Neuronal stem cell (in vitro differentiated cells): ENCODE measurements at regions not wholly inside any gene's neighbourhood (a gene's known extent, or its start where the extent isn't known, plus 50 kb on each side); places are given as distances from the start of the nearest gene placed in this dataset.
"Not testable (repeated sequence)": the region's sequence is repeated elsewhere in the genome, so short reads cannot be mapped to it uniquely, and the experiment has no call there.

Experiments
- DNase-seq: peaks from one replicate; pipeline ENCODE4 v3.0.0-alpha.2; 2013; ENCODE audit warnings: low spot score
- H2AFZ ChIP-seq: one replicate; pipeline ENCODE4 v1.6.1; 2013; ENCODE audit warnings: mild to moderate bottlenecking, low read length, inconsistent platforms
- H2AK5ac ChIP-seq: 2 replicates; pipeline ENCODE4 v1.6.1; 2013; ENCODE audit warnings: low read depth, mild to moderate bottlenecking, inconsistent platforms, low read length, moderate library complexity, mixed read lengths
- H2BK120ac ChIP-seq: 2 replicates; pipeline ENCODE4 v1.6.1; 2013; ENCODE audit warnings: low read depth, mild to moderate bottlenecking, inconsistent platforms, low read length, moderate library complexity, mixed read lengths
- H2BK12ac ChIP-seq: one replicate; pipeline ENCODE4 v1.6.1; 2013; ENCODE audit warnings: low read length, inconsistent platforms
- H2BK15ac ChIP-seq: 2 replicates; pipeline ENCODE4 v1.6.1; 2013; ENCODE audit warnings: mild to moderate bottlenecking, low read length, inconsistent platforms, mixed read lengths
- H2BK5ac ChIP-seq: one replicate; pipeline ENCODE4 v1.6.1; 2013; ENCODE audit warnings: inconsistent platforms, mild to moderate bottlenecking, low read length, moderate library complexity
- H3K14ac ChIP-seq: one replicate; pipeline ENCODE4 v1.6.1; 2013; ENCODE audit warnings: low read length, inconsistent platforms
- H3K18ac ChIP-seq: 2 replicates; pipeline ENCODE4 v1.6.1; 2013; ENCODE audit warnings: low read length, inconsistent platforms
- H3K23ac ChIP-seq: 2 replicates; pipeline ENCODE4 v1.6.1; 2013; ENCODE audit warnings: low read depth, mild to moderate bottlenecking, mixed read lengths, low read length, inconsistent platforms; ENCODE audit not compliant: poor library complexity
- H3K27ac ChIP-seq: replicated peaks from 3 replicates; pipeline ENCODE4 v1.5.1; 2013; ENCODE audit warnings: low read length, inconsistent platforms
- H3K27me3 ChIP-seq, 3 experiments: 2 replicates each; pipeline ENCODE4 v1.6.1; 2013; ENCODE audit warnings: low read length in 3 of 3, mild to moderate bottlenecking in 2 of 3, inconsistent platforms in 1 of 3, low read depth in 1 of 3, mixed read lengths in 1 of 3, moderate library complexity in 1 of 3; ENCODE audit not compliant: control insufficient read depth in 3 of 3, insufficient read depth in 3 of 3
- H3K36me3 ChIP-seq, 2 donors: replicated peaks in 1 of 2; 2 replicates each; pipeline ENCODE4 v1.6.1; 2013; ENCODE audit warnings: low read length in 2 of 2; ENCODE audit not compliant: control insufficient read depth in 2 of 2, insufficient read depth in 2 of 2
- H3K4ac ChIP-seq: 2 replicates; pipeline ENCODE4 v1.6.1; 2013; ENCODE audit warnings: inconsistent platforms, mild to moderate bottlenecking, low read length, moderate library complexity
- H3K4me1 ChIP-seq, 2 donors: 1 replicate in 1 of 2; 2 replicates in 1 of 2; pipeline ENCODE4 v1.6.1; 2013; ENCODE audit warnings: low read length in 2 of 2, low read depth in 1 of 2; ENCODE audit not compliant: control insufficient read depth in 2 of 2, insufficient read depth in 1 of 2
- H3K4me2 ChIP-seq: one replicate; pipeline ENCODE4 v1.6.1; 2013; ENCODE audit warnings: mild to moderate bottlenecking, low read length, inconsistent platforms; ENCODE audit not compliant: insufficient read depth, poor library complexity, severe bottlenecking
- H3K4me3 ChIP-seq, 2 donors: 2 replicates each; pipeline ENCODE4 v1.5.1; 2013; ENCODE audit warnings: low read length in 2 of 2, mild to moderate bottlenecking in 2 of 2, inconsistent platforms in 1 of 2, moderate library complexity in 1 of 2
- H3K79me1 ChIP-seq: one replicate; pipeline ENCODE4 v1.6.1; 2013; ENCODE audit warnings: low read depth, mild to moderate bottlenecking, inconsistent platforms, low read length, moderate library complexity
- H3K9ac ChIP-seq: one replicate; pipeline ENCODE4 v1.6.1; 2013; ENCODE audit warnings: mild to moderate bottlenecking, low read depth, low read length, inconsistent platforms; ENCODE audit not compliant: poor library complexity
- H3K9me3 ChIP-seq, 2 donors: replicated peaks in 1 of 2; 2 replicates each; pipeline versions ENCODE3 to v1.6.1; 2013; ENCODE audit warnings: low read length in 2 of 2, mild to moderate bottlenecking in 2 of 2, inconsistent platforms in 1 of 2, low read depth in 1 of 2, mixed read lengths in 1 of 2, moderate library complexity in 1 of 2; ENCODE audit not compliant: control insufficient read depth in 2 of 2, insufficient read depth in 1 of 2
- H4K8ac ChIP-seq: one replicate; pipeline ENCODE4 v1.6.1; 2013; ENCODE audit warnings: low read depth, mild to moderate bottlenecking, inconsistent platforms, low read length, moderate library complexity
- H4K91ac ChIP-seq: one replicate; pipeline ENCODE4 v1.6.1; 2013; ENCODE audit warnings: low read length, low read depth, mild to moderate bottlenecking, inconsistent platforms; ENCODE audit not compliant: poor library complexity
- WGBS, 2 donors: extraction: QIAGEN DNeasy Blood & Tissue Kit; methylation state at CpG; one replicate each; pipeline ENCODE4 v1.1.7; 2013; ENCODE audit warnings: missing lambda C conversion rate in 2 of 2, mixed read lengths in 1 of 2; ENCODE audit not compliant: insufficient read length in 2 of 2, insufficient replicate concordance in 1 of 2; ENCODE audit errors: extremely low coverage in 2 of 2; 5-methylcytosine and 5-hydroxymethylcytosine counted together

GRCh38 chr10:47675577-47675976 is 87.8 kb downstream of the SYT15B start:
- not testable (repeated sequence) for H3K9ac ChIP-seq, H3K4me2 ChIP-seq, H2BK12ac ChIP-seq, H3K36me3 ChIP-seq, H4K8ac ChIP-seq, H3K4me1 ChIP-seq, H2AK5ac ChIP-seq, H3K14ac ChIP-seq, DNase-seq, H3K4me3 ChIP-seq, H3K9me3 ChIP-seq, H2BK5ac ChIP-seq, H3K79me1 ChIP-seq, H3K27ac ChIP-seq, H4K91ac ChIP-seq, H3K27me3 ChIP-seq, H2BK120ac ChIP-seq, H2BK15ac ChIP-seq, H2AFZ ChIP-seq, H3K23ac ChIP-seq, H3K18ac ChIP-seq, H3K4ac ChIP-seq

- H3K4ac ChIP-seq, H3K27ac ChIP-seq, H3K23ac ChIP-seq, H3K4me3 ChIP-seq, H2AK5ac ChIP-seq, H3K79me1 ChIP-seq, H3K27me3 ChIP-seq, H3K9ac ChIP-seq, H3K9me3 ChIP-seq, H3K36me3 ChIP-seq, DNase-seq, H2BK5ac ChIP-seq, H3K4me1 ChIP-seq, H4K91ac ChIP-seq, H3K18ac ChIP-seq, H4K8ac ChIP-seq, H2BK15ac ChIP-seq, H2AFZ ChIP-seq, H2BK12ac ChIP-seq, H3K14ac ChIP-seq, H3K4me2 ChIP-seq, H2BK120ac ChIP-seq: not testable (repeated sequence)
- no CpG with 5 or more reads among the region's 1 CpG for WGBS, 2 donors
Measured at GRCh38 chr10:47673128-47673527, 90.3 kb downstream of the SYT15B start.

- H3K27ac ChIP-seq, H2AK5ac ChIP-seq, H2BK5ac ChIP-seq, H3K4me2 ChIP-seq, H3K14ac ChIP-seq, H3K4me1 ChIP-seq, H3K27me3 ChIP-seq, H2BK120ac ChIP-seq, H2AFZ ChIP-seq, H3K23ac ChIP-seq, H4K91ac ChIP-seq, H3K36me3 ChIP-seq, H2BK15ac ChIP-seq, H2BK12ac ChIP-seq, H3K9me3 ChIP-seq, H4K8ac ChIP-seq, H3K18ac ChIP-seq, DNase-seq, H3K4ac ChIP-seq, H3K79me1 ChIP-seq, H3K4me3 ChIP-seq, H3K9ac ChIP-seq: not testable (repeated sequence)
- no CpG with 5 or more reads among the region's 2 CpGs for WGBS, 2 donors
Measured at GRCh38 chr10:47670857-47671256, 92.5 kb downstream of the SYT15B start.

- not testable (repeated sequence) for H2AFZ ChIP-seq, DNase-seq, H3K4me1 ChIP-seq, H3K18ac ChIP-seq, H4K91ac ChIP-seq, H3K14ac ChIP-seq, H2BK120ac ChIP-seq, H3K27me3 ChIP-seq, H3K4me3 ChIP-seq, H2BK12ac ChIP-seq, H3K9ac ChIP-seq, H4K8ac ChIP-seq, H3K23ac ChIP-seq, H3K9me3 ChIP-seq, H3K27ac ChIP-seq, H3K36me3 ChIP-seq, H3K4ac ChIP-seq, H2BK5ac ChIP-seq, H3K79me1 ChIP-seq, H3K4me2 ChIP-seq, H2BK15ac ChIP-seq, H2AK5ac ChIP-seq
- no CpG with 5 or more reads among the region's 8 CpGs for WGBS, 2 donors
Measured at GRCh38 chr10:47661955-47662577, 101.3 kb downstream of the SYT15B start.
